GM23338 (cell line): ENCODE measurements at regions not wholly inside any gene's neighbourhood (a gene's known extent, or its start where the extent isn't known, plus 50 kb on each side); places are given as distances from the start of the nearest gene placed in this dataset.

Experiments used
- ATAC-seq: fragments of 200-7000 bp; cut with Tn5 transposase; 3 replicates; pipeline ENCODE4 v1.9.1; 2020
- DNase-seq: peaks from one replicate; pipeline ENCODE4 v3.0.0-alpha.2; 2015; ENCODE audit warnings: low spot score
- H2AFZ ChIP-seq: fragments of 200-600 bp; sonication (generic); 2 replicates; pipeline ENCODE4 v1.8.0; 2016; ENCODE audit warnings: antibody characterized with exemption, mild to moderate bottlenecking, moderate library complexity
- H3F3A ChIP-seq: fragments of 200-600 bp; sonication (generic); replicated peaks from 2 replicates; pipeline ENCODE4 v1.8.0; 2017; ENCODE audit warnings: antibody characterized with exemption, mixed run types, low read depth
- H3K27ac ChIP-seq: fragments of 200-600 bp; sonication (generic); 2 replicates; pipeline ENCODE4 v1.6.1; 2016; ENCODE audit warnings: low read depth
- H3K27me3 ChIP-seq: fragments of 200-600 bp; sonication (generic); 2 replicates; pipeline ENCODE4 v1.8.0; 2016; ENCODE audit warnings: mild to moderate bottlenecking, mixed run types, moderate library complexity; ENCODE audit not compliant: insufficient read depth
- H3K36me3 ChIP-seq: fragments of 200-600 bp; sonication (generic); 2 replicates; pipeline ENCODE4 v1.8.0; 2016; ENCODE audit warnings: mild to moderate bottlenecking; ENCODE audit not compliant: insufficient read depth
- H3K4me1 ChIP-seq: fragments of 200-600 bp; sonication (generic); 2 replicates; pipeline ENCODE4 v1.8.0; 2016; ENCODE audit warnings: mild to moderate bottlenecking, moderate library complexity; ENCODE audit not compliant: insufficient read depth
- H3K4me2 ChIP-seq: fragments of 200-600 bp; sonication (generic); 2 replicates; pipeline ENCODE4 v1.7.1; 2017; ENCODE audit warnings: mixed run types
- H3K4me3 ChIP-seq: fragments of 200-600 bp; sonication (generic); 2 replicates; pipeline ENCODE4 v1.6.1; 2016; ENCODE audit warnings: mixed run types
- H3K79me2 ChIP-seq: fragments of 200-600 bp; sonication (generic); replicated peaks from 2 replicates; pipeline ENCODE4 v1.8.0; 2017; ENCODE audit warnings: mild to moderate bottlenecking; ENCODE audit not compliant: insufficient read depth
- H3K9me2 ChIP-seq: fragments of 200-600 bp; sonication (generic); 2 replicates; pipeline ENCODE4 v1.8.0; 2017; ENCODE audit not compliant: insufficient read depth
- H4K20me1 ChIP-seq: fragments of 200-600 bp; sonication (generic); replicated peaks from 2 replicates; pipeline ENCODE4 v1.8.0; 2017; ENCODE audit warnings: mild to moderate bottlenecking; ENCODE audit not compliant: insufficient read depth
- H3K27ac Mint-ChIP-seq: 2 replicates; pipeline ENCODE4 v1.8.0; 2020; ENCODE audit warnings: inconsistent platforms, mild to moderate bottlenecking, moderate library complexity, mixed read lengths
- H3K27me3 Mint-ChIP-seq: 3 replicates; pipeline ENCODE4 v1.8.0; 2022; ENCODE audit warnings: low read depth, mild to moderate bottlenecking, moderate library complexity, mixed read lengths, inconsistent platforms; ENCODE audit not compliant: insufficient read depth, poor library complexity
- H3K36me3 Mint-ChIP-seq: 3 replicates; pipeline ENCODE4 v1.8.0; 2021; ENCODE audit warnings: low read depth, mild to moderate bottlenecking, inconsistent platforms, moderate library complexity, mixed read lengths
- H3K4me1 Mint-ChIP-seq: 3 replicates; pipeline ENCODE4 v1.8.0; 2020; ENCODE audit warnings: mild to moderate bottlenecking, inconsistent platforms, mixed read lengths
- H3K4me3 Mint-ChIP-seq: 3 replicates; pipeline ENCODE4 v1.8.0; 2021; ENCODE audit warnings: moderate library complexity, mild to moderate bottlenecking, inconsistent platforms, mixed read lengths
- H3K9me3 Mint-ChIP-seq: 3 replicates; pipeline ENCODE4 v1.8.0; 2020; ENCODE audit warnings: moderate library complexity, mild to moderate bottlenecking, inconsistent platforms, mixed read lengths
- POLR2AphosphoS5 ChIP-seq: IDR thresholded peaks from 2 replicates; pipeline ENCODE4 v1.6.1; 2016; ENCODE audit warnings: antibody characterized with exemption, low read depth
- TF ChIP-seq, protein P1 (sequence below), 2 experiments: fragments of 200-600 bp in 1 of 2; sonication (generic) in 1 of 2; conservative IDR thresholded peaks; 2 replicates each; pipeline versions ENCODE4 v1.5.1 to v1.6.1; 2016 to 2017; ENCODE audit warnings: antibody characterized with exemption in 2 of 2, low read depth in 2 of 2, mild to moderate bottlenecking in 2 of 2, moderate library complexity in 1 of 2
- TF ChIP-seq, protein P2 (sequence below): IDR thresholded peaks from 2 replicates; pipeline ENCODE4 v1.6.1; 2016; ENCODE audit warnings: antibody characterized with exemption
- TF ChIP-seq, protein P3 (sequence below): IDR thresholded peaks from one replicate; pipeline ENCODE4 v1.6.1; 2018; ENCODE audit warnings: antibody characterized with exemption; ENCODE audit not compliant: unreplicated experiment

DNA sequence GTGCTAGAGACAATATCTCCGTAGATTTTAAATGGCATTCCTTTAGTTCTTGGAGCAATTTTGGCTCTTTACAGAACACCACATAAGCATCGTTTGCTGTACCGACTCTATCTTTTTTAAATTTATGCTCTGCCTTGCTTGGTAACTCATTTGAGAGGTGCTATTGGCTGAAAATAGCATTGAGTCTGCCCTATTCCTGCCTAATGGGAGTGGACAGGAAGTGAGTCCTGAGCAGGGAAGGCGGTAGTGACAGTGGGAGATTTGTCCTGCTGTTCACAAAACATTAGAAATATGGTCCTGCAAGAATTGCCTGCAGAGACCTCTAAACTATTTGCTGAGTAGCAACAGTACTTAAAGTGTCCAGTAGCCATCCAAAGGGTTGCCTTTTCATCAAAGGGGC, 115.2 kb upstream of the IFNE start:
- H3K4me1 Mint-ChIP-seq: peaks cover 9% of the 10 kb centered on the region; the same call in 2 of the 3 replicates
- peaks cover 6% of the 10 kb centered on the region for H3K4me1 ChIP-seq
- H3K4me2 ChIP-seq: no peak overlapping the region

DNA sequence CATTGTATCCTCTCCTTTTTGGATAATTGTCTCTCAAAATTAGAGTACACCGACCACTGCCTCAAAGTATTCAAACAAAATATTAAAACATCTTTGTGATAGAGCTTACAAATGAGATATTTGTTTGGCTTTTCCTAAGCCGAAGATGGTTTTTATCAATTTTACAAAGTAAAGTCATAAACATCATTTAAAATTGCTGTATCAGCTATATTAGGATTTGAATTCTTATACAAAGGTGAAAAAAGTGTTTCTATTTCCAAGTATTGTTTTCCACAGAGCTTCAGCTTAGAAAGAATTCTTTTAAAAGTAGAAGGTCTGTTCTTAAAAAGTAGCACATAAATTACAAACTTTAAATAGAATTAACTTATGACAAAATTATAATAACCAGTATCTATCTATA, 116.6 kb upstream of the IFNE start:
- H3K27me3 ChIP-seq: no peaks in the 10 kb centered on the region
- DNase-seq (no peak), ATAC-seq (no peak)
- H3F3A ChIP-seq: no peaks in the 10 kb centered on the region
- Mint-ChIP-seq H3K4me3 (no peak overlapping the region), H3K9me3 (no peaks in the 10 kb centered on the region), H3K36me3 (no peaks in the 10 kb centered on the region), H3K4me1 (no peaks in the 10 kb centered on the region), H3K27me3 (peaks cover 3% of the 10 kb centered on the region), H3K27ac (no peak overlapping the region)
- no peaks in the 10 kb centered on the region for H4K20me1 ChIP-seq
- H3K4me1 ChIP-seq: no peaks in the 10 kb centered on the region
- TF ChIP-seq, protein P1, sequence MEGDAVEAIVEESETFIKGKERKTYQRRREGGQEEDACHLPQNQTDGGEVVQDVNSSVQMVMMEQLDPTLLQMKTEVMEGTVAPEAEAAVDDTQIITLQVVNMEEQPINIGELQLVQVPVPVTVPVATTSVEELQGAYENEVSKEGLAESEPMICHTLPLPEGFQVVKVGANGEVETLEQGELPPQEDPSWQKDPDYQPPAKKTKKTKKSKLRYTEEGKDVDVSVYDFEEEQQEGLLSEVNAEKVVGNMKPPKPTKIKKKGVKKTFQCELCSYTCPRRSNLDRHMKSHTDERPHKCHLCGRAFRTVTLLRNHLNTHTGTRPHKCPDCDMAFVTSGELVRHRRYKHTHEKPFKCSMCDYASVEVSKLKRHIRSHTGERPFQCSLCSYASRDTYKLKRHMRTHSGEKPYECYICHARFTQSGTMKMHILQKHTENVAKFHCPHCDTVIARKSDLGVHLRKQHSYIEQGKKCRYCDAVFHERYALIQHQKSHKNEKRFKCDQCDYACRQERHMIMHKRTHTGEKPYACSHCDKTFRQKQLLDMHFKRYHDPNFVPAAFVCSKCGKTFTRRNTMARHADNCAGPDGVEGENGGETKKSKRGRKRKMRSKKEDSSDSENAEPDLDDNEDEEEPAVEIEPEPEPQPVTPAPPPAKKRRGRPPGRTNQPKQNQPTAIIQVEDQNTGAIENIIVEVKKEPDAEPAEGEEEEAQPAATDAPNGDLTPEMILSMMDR (conservative IDR thresholded peaks at IDR 0.05; ENCODE audit: low read depth in 2 of 2): no peak
- TF ChIP-seq, protein P2, sequence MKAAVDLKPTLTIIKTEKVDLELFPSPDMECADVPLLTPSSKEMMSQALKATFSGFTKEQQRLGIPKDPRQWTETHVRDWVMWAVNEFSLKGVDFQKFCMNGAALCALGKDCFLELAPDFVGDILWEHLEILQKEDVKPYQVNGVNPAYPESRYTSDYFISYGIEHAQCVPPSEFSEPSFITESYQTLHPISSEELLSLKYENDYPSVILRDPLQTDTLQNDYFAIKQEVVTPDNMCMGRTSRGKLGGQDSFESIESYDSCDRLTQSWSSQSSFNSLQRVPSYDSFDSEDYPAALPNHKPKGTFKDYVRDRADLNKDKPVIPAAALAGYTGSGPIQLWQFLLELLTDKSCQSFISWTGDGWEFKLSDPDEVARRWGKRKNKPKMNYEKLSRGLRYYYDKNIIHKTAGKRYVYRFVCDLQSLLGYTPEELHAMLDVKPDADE: no peak
- no peak overlapping the region for H3K27ac ChIP-seq
- no peaks in the 10 kb centered on the region for H3K36me3 ChIP-seq
- peaks cover 6% of the 10 kb centered on the region; the same call in 1 of the 2 replicates for H3K9me2 ChIP-seq
- no peak overlapping the region for H3K4me3 ChIP-seq
- H3K79me2 ChIP-seq: no peaks in the 10 kb centered on the region
- H3K4me2 ChIP-seq: no peak overlapping the region
- no peak overlapping the region for H2AFZ ChIP-seq

More for the DNA sequence above, 115.2 kb upstream of the IFNE start:
- Mint-ChIP-seq H3K27me3 (peaks cover 3% of the 10 kb centered on the region), H3K9me3 (no peaks in the 10 kb centered on the region), H3K36me3 (no peaks in the 10 kb centered on the region), H3K27ac (no peak overlapping the region), H3K4me3 (no peak overlapping the region)
- TF ChIP-seq, protein P2: no peak
- TF ChIP-seq, protein P3, sequence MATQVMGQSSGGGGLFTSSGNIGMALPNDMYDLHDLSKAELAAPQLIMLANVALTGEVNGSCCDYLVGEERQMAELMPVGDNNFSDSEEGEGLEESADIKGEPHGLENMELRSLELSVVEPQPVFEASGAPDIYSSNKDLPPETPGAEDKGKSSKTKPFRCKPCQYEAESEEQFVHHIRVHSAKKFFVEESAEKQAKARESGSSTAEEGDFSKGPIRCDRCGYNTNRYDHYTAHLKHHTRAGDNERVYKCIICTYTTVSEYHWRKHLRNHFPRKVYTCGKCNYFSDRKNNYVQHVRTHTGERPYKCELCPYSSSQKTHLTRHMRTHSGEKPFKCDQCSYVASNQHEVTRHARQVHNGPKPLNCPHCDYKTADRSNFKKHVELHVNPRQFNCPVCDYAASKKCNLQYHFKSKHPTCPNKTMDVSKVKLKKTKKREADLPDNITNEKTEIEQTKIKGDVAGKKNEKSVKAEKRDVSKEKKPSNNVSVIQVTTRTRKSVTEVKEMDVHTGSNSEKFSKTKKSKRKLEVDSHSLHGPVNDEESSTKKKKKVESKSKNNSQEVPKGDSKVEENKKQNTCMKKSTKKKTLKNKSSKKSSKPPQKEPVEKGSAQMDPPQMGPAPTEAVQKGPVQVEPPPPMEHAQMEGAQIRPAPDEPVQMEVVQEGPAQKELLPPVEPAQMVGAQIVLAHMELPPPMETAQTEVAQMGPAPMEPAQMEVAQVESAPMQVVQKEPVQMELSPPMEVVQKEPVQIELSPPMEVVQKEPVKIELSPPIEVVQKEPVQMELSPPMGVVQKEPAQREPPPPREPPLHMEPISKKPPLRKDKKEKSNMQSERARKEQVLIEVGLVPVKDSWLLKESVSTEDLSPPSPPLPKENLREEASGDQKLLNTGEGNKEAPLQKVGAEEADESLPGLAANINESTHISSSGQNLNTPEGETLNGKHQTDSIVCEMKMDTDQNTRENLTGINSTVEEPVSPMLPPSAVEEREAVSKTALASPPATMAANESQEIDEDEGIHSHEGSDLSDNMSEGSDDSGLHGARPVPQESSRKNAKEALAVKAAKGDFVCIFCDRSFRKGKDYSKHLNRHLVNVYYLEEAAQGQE: no peak
- TF ChIP-seq POLR2AphosphoS5: no peak
- TF ChIP-seq, protein P1 (conservative IDR thresholded peaks at IDR 0.05; ENCODE audit: low read depth in 2 of 2): no peak
- DNase-seq: no peak
- ATAC-seq: no peak
- Histone ChIP-seq H2AFZ (peak overlapping the region; percentile 34; the same call in 1 of the 2 replicates), H3K79me2 (no peaks in the 10 kb centered on the region), H3F3A (no peaks in the 10 kb centered on the region), H3K36me3 (no peaks in the 10 kb centered on the region), H3K27ac (no peak overlapping the region), H3K4me3 (no peak overlapping the region), H3K9me2 (peaks cover 6% of the 10 kb centered on the region; the same call in 1 of the 2 replicates), H3K27me3 (no peaks in the 10 kb centered on the region), H4K20me1 (no peaks in the 10 kb centered on the region)
